GM12875 (cell line): ENCODE measurements at regions not wholly inside any gene's neighbourhood (a gene's known extent, or its start where the extent isn't known, plus 50 kb on each side); places are given as distances from the start of the nearest gene placed in this dataset.

Experiments
- H3K4me3 ChIP-seq: one replicate; pipeline ENCODE4 v1.5.1; 2011; ENCODE audit warnings: low read depth, low read length, control low read depth
- CTCF ChIP-seq: IDR thresholded peaks from 2 replicates; pipeline ENCODE4 v1.5.1; 2011; ENCODE audit warnings: low read depth, mild to moderate bottlenecking, control low read depth, inconsistent platforms, low read length, moderate library complexity, borderline replicate concordance; ENCODE audit not compliant: insufficient read depth

- no peak overlapping the region for H3K4me3 ChIP-seq
These were observed 696.2 kb upstream of the COX7C start for GRCh38 chr5:85921590-85921989.

GRCh38 chr5:85927632-85928031 is 690.1 kb upstream of the COX7C start:
- no peak overlapping the region for H3K4me3 ChIP-seq
- no peak for TF ChIP-seq CTCF

More at GRCh38 chr5:85921590-85921989, 696.2 kb upstream of the COX7C start:
- TF ChIP-seq CTCF, result no peak

GRCh38 chr5:85929713-85930112 is 688.0 kb upstream of the COX7C start:
- TF ChIP-seq CTCF, result no peak
- H3K4me3 ChIP-seq, result no peak overlapping the region

GRCh38 chr5:85931220-85931619 is 686.5 kb upstream of the COX7C start:
- no peak overlapping the region for H3K4me3 ChIP-seq
- TF ChIP-seq CTCF, result no peak

GRCh38 chr5:85938201-85938600 is 679.5 kb upstream of the COX7C start:
- no peak overlapping the region for H3K4me3 ChIP-seq
- no peak for TF ChIP-seq CTCF

- H3K4me3 ChIP-seq, result no peak overlapping the region
- no peak for TF ChIP-seq CTCF
These were observed 666.0 kb upstream of the COX7C start for GRCh38 chr5:85951707-85952210.

GRCh38 chr5:85952680-85953079 is 665.1 kb upstream of the COX7C start:
- TF ChIP-seq CTCF, result no peak
- H3K4me3 ChIP-seq, result no peak overlapping the region
